PFSK-1 (cell line): ENCODE measurements at regions not wholly inside any gene's neighbourhood (a gene's known extent, or its start where the extent isn't known, plus 50 kb on each side); places are given as distances from the start of the nearest gene placed in this dataset.

Experiments
- POLR2AphosphoS5 ChIP-seq: IDR thresholded peaks from 2 replicates; pipeline ENCODE4 v1.6.1; 2012; ENCODE audit warnings: low read depth, mild to moderate bottlenecking, control low read depth, low read length, moderate library complexity
- REST ChIP-seq, 2 experiments: IDR thresholded peaks; 2 replicates each; pipeline versions ENCODE4 v1.6.1 to v1.8.0; 2011 to 2012; ENCODE audit warnings: low read depth in 2 of 2, low read length in 2 of 2, control low read depth in 1 of 2, inconsistent platforms in 1 of 2, mild to moderate bottlenecking in 1 of 2, moderate library complexity in 1 of 2; ENCODE audit not compliant: insufficient read depth in 1 of 2

- TF ChIP-seq POLR2AphosphoS5 (no peak), REST (IDR thresholded peaks at IDR 0.05; ENCODE audit: insufficient read depth in 1 of 2, low read depth in 2 of 2, low read length in 2 of 2) (no peak)
These were observed 1426.2 kb upstream of the WWC1 start for GRCh38 chr5:166865206-166865605.
